Ectodermal cell (in vitro differentiated cells): ENCODE measurements at regions not wholly inside any gene's neighbourhood (a gene's known extent, or its start where the extent isn't known, plus 50 kb on each side); places are given as distances from the start of the nearest gene placed in this dataset.

Experiments
- H3K27ac ChIP-seq: 2 replicates; pipeline ENCODE4 v1.7.0; 2013; ENCODE audit warnings: mild to moderate bottlenecking, low read depth, low read length; ENCODE audit not compliant: insufficient read depth, poor library complexity, severe bottlenecking
- H3K27me3 ChIP-seq: 2 replicates; pipeline ENCODE4 v1.7.0; 2013; ENCODE audit warnings: mild to moderate bottlenecking, low read length; ENCODE audit not compliant: insufficient read depth, control insufficient read depth, poor library complexity, severe bottlenecking
- H3K36me3 ChIP-seq: one replicate; pipeline ENCODE4 v1.7.0; 2013; ENCODE audit warnings: low read length; ENCODE audit not compliant: control insufficient read depth, insufficient read depth
- H3K4me1 ChIP-seq: one replicate; pipeline ENCODE4 v1.7.0; 2013; ENCODE audit warnings: low read length; ENCODE audit not compliant: control insufficient read depth, insufficient read depth
- H3K4me3 ChIP-seq: 2 replicates; pipeline ENCODE4 v1.7.0; 2013; ENCODE audit warnings: low read depth, low read length, control low read depth; ENCODE audit not compliant: insufficient read depth
- H3K9me3 ChIP-seq: 2 replicates; pipeline ENCODE4 v1.7.0; 2013; ENCODE audit warnings: mild to moderate bottlenecking, low read length, moderate library complexity; ENCODE audit not compliant: control insufficient read depth
- WGBS, 2 experiments: methylation state at CpG; one replicate each; pipeline ENCODE4 v1.1.7; 2013; ENCODE audit warnings: missing lambda C conversion rate in 2 of 2; 5-methylcytosine and 5-hydroxymethylcytosine counted together

DNA sequence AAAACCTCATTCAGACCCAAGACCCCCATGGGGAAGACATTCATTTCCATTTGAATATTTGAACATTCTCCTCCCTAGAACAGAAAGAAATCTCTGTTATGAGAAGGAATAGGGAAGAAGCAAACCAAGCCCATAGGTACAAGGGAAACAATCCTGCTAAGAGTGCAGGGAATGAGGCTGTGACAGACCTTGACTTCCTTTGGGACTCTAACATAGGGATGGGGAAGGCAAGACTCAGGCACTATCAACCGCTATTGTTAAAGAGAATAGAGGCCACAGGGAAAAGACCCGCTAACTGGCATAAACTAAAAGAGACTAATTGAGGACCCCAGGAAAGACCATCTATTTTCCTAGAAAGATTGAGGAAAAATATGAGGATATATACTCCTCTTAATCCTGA is 117.8 kb upstream of the BRINP3 start:
- no peaks in the 10 kb centered on the region for H3K27me3 ChIP-seq
- H3K27ac ChIP-seq, result no peak overlapping the region
- no peaks in the 10 kb centered on the region for H3K4me1 ChIP-seq
- H3K9me3 ChIP-seq, result no peaks in the 10 kb centered on the region
- 53 to 60% methylated on average over 1 to 2 of the region's 2 CpGs for WGBS, 2 experiments
- H3K36me3 ChIP-seq, result no peaks in the 10 kb centered on the region
- H3K4me3 ChIP-seq, result no peak overlapping the region

DNA sequence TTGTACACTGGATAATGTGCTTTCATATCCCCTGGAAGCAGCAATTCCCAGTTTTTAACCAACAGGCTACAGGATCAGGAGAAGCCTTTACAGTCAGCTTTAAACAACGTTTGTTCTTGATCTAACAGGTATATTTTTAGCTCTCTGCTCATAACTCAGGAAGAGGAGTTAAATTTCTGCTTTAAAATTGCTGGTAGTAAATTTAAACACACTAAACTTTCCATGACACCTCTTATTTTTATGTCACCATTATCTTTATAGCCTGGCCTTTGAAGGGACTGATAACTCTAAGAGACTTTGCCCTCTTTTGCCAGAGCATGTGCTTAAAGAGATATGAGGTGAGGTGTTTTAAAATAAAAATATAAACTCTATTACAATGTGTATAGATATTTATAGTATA is 119.6 kb upstream of the BRINP3 start:
- Histone ChIP-seq H3K9me3 (no peaks in the 10 kb centered on the region), H3K27me3 (no peaks in the 10 kb centered on the region), H3K36me3 (no peaks in the 10 kb centered on the region), H3K4me1 (no peaks in the 10 kb centered on the region), H3K27ac (no peak overlapping the region), H3K4me3 (no peak overlapping the region)
- WGBS, 2 experiments, result 92% methylated on average over 1 of the region's 1 CpG; no CpG with 5 or more reads in 1 of the 2 experiments

GRCh38 chr1:190599670-190600069 is 122.0 kb upstream of the BRINP3 start:
- Histone ChIP-seq H3K9me3 (no peaks in the 10 kb centered on the region), H3K27me3 (no peaks in the 10 kb centered on the region), H3K4me3 (no peak overlapping the region), H3K4me1 (peaks cover 5% of the 10 kb centered on the region), H3K36me3 (no peaks in the 10 kb centered on the region), H3K27ac (no peak overlapping the region)

DNA sequence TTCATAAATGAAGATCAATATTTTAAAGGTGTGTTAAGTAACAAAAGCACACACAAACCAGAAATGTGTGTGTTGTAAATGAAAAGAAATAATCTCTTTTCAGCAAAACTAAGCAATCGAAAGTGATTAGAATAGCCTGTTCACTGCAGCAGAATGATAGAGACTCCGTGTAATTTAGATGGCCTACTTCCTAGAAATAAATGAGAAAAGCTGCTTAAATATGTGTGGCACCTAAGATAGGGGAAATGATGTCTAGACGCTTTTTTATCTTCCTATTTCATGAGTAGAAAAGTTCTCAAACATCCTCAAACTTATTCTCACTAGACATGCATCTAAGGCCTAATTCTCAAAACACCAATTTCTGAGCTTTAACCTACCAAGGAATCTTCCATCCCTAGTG is 124.7 kb upstream of the BRINP3 start:
- WGBS, 2 experiments, result 44 to 63% methylated on average over 2 to 3 of the region's 3 CpGs
- Histone ChIP-seq H3K4me3 (no peak overlapping the region), H3K4me1 (peaks cover 5% of the 10 kb centered on the region), H3K9me3 (no peaks in the 10 kb centered on the region), H3K27ac (no peak overlapping the region), H3K36me3 (no peaks in the 10 kb centered on the region), H3K27me3 (no peaks in the 10 kb centered on the region)

- no peaks in the 10 kb centered on the region for H3K27me3 ChIP-seq
- H3K36me3 ChIP-seq, result no peaks in the 10 kb centered on the region
- H3K27ac ChIP-seq, result no peak overlapping the region
- H3K4me3 ChIP-seq, result no peak overlapping the region
- no peaks in the 10 kb centered on the region for H3K9me3 ChIP-seq
- WGBS, 2 experiments, result 90 to 92% methylated on average over 6 of the region's 6 CpGs
- H3K4me1 ChIP-seq, result peaks cover 5% of the 10 kb centered on the region
Observed at GRCh38 chr1:190608282-190608681, 130.6 kb upstream of the BRINP3 start.

DNA sequence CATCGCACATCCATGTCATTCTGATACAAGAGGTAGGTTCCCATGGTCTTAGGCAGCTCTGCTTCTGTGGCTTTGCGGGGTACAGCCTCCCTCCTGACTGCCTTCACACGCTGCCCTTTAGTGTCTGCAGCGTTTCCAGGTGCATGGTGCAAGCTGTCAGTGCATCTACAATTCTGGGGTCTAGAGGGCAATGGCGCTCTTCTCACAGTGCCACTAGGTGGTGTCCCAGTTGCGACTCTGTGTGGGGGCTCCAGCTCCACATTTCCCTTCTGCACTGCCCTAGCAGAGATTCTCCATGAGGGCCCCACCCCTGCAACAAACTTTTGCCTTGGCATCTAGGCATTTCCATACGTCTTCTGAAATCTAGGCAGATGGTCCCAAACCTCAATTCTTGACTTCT is 138.2 kb upstream of the BRINP3 start:
- 93 to 94% methylated on average over 7 of the region's 7 CpGs for WGBS, 2 experiments
- no peaks in the 10 kb centered on the region for H3K36me3 ChIP-seq
- no peaks in the 10 kb centered on the region for H3K9me3 ChIP-seq
- no peak overlapping the region for H3K4me3 ChIP-seq
- H3K4me1 ChIP-seq, result no peaks in the 10 kb centered on the region
- H3K27ac ChIP-seq, result no peak overlapping the region
- H3K27me3 ChIP-seq, result no peaks in the 10 kb centered on the region

- WGBS, 2 experiments, result 91 to 95% methylated on average over 1 of the region's 1 CpG
- Histone ChIP-seq H3K9me3 (no peaks in the 10 kb centered on the region), H3K27me3 (no peaks in the 10 kb centered on the region), H3K27ac (no peak overlapping the region), H3K36me3 (no peaks in the 10 kb centered on the region), H3K4me1 (no peaks in the 10 kb centered on the region), H3K4me3 (no peak overlapping the region)
Observed at GRCh38 chr1:190616235-190616634, 138.6 kb upstream of the BRINP3 start.

- Histone ChIP-seq H3K36me3 (no peaks in the 10 kb centered on the region), H3K27me3 (no peaks in the 10 kb centered on the region), H3K27ac (no peak overlapping the region), H3K9me3 (no peaks in the 10 kb centered on the region), H3K4me3 (no peak overlapping the region), H3K4me1 (no peaks in the 10 kb centered on the region)
- WGBS, 2 experiments, result 88 to 100% methylated on average over 1 of the region's 1 CpG
Observed at GRCh38 chr1:190619724-190620123, 142.1 kb upstream of the BRINP3 start.

GRCh38 chr1:190633488-190633887 is 155.8 kb upstream of the BRINP3 start:
- H3K27me3 ChIP-seq, result no peaks in the 10 kb centered on the region
- H3K9me3 ChIP-seq, result no peaks in the 10 kb centered on the region
- no peaks in the 10 kb centered on the region for H3K36me3 ChIP-seq
- H3K4me1 ChIP-seq, result no peaks in the 10 kb centered on the region
- no peak overlapping the region for H3K4me3 ChIP-seq
- H3K27ac ChIP-seq, result no peak overlapping the region

- H3K4me1 ChIP-seq, result no peaks in the 10 kb centered on the region
- WGBS, 2 experiments, result 95 to 96% methylated on average over 2 of the region's 2 CpGs
- H3K4me3 ChIP-seq, result no peak overlapping the region
- H3K9me3 ChIP-seq, result no peaks in the 10 kb centered on the region
- no peaks in the 10 kb centered on the region for H3K36me3 ChIP-seq
- H3K27ac ChIP-seq, result no peak overlapping the region
- H3K27me3 ChIP-seq, result no peaks in the 10 kb centered on the region
Observed at GRCh38 chr1:190634134-190634533, 156.5 kb upstream of the BRINP3 start.

GRCh38 chr1:190649553-190649952 is 171.9 kb upstream of the BRINP3 start:
- Histone ChIP-seq H3K27me3 (no peaks in the 10 kb centered on the region), H3K4me1 (no peaks in the 10 kb centered on the region), H3K36me3 (no peaks in the 10 kb centered on the region), H3K9me3 (no peaks in the 10 kb centered on the region), H3K4me3 (no peak overlapping the region), H3K27ac (no peak overlapping the region)
